ENCODE measurements at regions not wholly inside any gene's neighbourhood (a gene's known extent, or its start where the extent isn't known, plus 50 kb on each side); places are given as distances from the start of the nearest gene placed in this dataset.
A peak's percentile ranks its signal among the peaks of the same experiment; 100 is the strongest.

- no peak for TF ChIP-seq CTCF (IDR thresholded peaks at IDR 0.05; ENCODE audit: low read depth, low read length)
- no peak overlapping the region for H3K4me3 ChIP-seq (replicated peaks in 1 of 2; ENCODE audit: low read depth in 2 of 2, low read length in 2 of 2)
- DNase-seq (ENCODE audit: low read depth in 2 of 2): no peak
These were observed 157.0 kb upstream of the SVIL start for GRCh38 chr10:29791773-29792172.

- TF ChIP-seq CTCF (IDR thresholded peaks at IDR 0.05; ENCODE audit: low read depth, low read length): no peak
- DNase-seq (ENCODE audit: low read depth in 2 of 2): no peak
- no peak overlapping the region for H3K4me3 ChIP-seq (replicated peaks in 1 of 2; ENCODE audit: low read depth in 2 of 2, low read length in 2 of 2)
These were observed 155.4 kb upstream of the SVIL start for GRCh38 chr10:29790207-29790606.

- TF ChIP-seq CTCF (IDR thresholded peaks at IDR 0.05; ENCODE audit: low read depth, low read length): no peak
- DNase-seq (ENCODE audit: low read depth in 2 of 2): no peak
- no peak overlapping the region for H3K4me3 ChIP-seq (replicated peaks in 1 of 2; ENCODE audit: low read depth in 2 of 2, low read length in 2 of 2)
These were observed 153.3 kb upstream of the SVIL start for GRCh38 chr10:29788113-29788512.

- TF ChIP-seq CTCF (IDR thresholded peaks at IDR 0.05; ENCODE audit: low read depth, low read length): no peak
These were observed 150.9 kb upstream of the SVIL start for GRCh38 chr10:29785701-29786100.

GRCh38 chr10:29784175-29784773 is 149.5 kb upstream of the SVIL start:
- no peak overlapping the region for H3K4me3 ChIP-seq (replicated peaks in 1 of 2; ENCODE audit: low read depth in 2 of 2, low read length in 2 of 2)
- peak; percentile 98 to 99 for DNase-seq (ENCODE audit: low read depth in 2 of 2)
- TF ChIP-seq CTCF (IDR thresholded peaks at IDR 0.05; ENCODE audit: low read depth, low read length): no peak

More at GRCh38 chr10:29785701-29786100, 150.9 kb upstream of the SVIL start:
- H3K4me3 ChIP-seq (replicated peaks in 1 of 2; ENCODE audit: low read depth in 2 of 2, low read length in 2 of 2): no peak overlapping the region
- DNase-seq (ENCODE audit: low read depth in 2 of 2): no peak

- H3K4me3 ChIP-seq (replicated peaks in 1 of 2; ENCODE audit: low read depth in 2 of 2, low read length in 2 of 2): no peak overlapping the region
- DNase-seq (ENCODE audit: low read depth in 2 of 2): peak; percentile 23 to 26
- TF ChIP-seq CTCF (IDR thresholded peaks at IDR 0.05; ENCODE audit: low read depth, low read length): no peak
These were observed 148.6 kb upstream of the SVIL start for GRCh38 chr10:29783201-29783947.

Measured in cardiac fibroblast (primary cell).